Dedifferentiated amniotic fluid mesenchymal stem cell (primary cell): ENCODE measurements at regions not wholly inside any gene's neighbourhood (a gene's known extent, or its start where the extent isn't known, plus 50 kb on each side); places are given as distances from the start of the nearest gene placed in this dataset.

Experiments
- DNase-seq: peaks from one replicate; pipeline ENCODE4 v3.0.0-alpha.2; 2016; ENCODE audit errors: extremely low spot score

DNA sequence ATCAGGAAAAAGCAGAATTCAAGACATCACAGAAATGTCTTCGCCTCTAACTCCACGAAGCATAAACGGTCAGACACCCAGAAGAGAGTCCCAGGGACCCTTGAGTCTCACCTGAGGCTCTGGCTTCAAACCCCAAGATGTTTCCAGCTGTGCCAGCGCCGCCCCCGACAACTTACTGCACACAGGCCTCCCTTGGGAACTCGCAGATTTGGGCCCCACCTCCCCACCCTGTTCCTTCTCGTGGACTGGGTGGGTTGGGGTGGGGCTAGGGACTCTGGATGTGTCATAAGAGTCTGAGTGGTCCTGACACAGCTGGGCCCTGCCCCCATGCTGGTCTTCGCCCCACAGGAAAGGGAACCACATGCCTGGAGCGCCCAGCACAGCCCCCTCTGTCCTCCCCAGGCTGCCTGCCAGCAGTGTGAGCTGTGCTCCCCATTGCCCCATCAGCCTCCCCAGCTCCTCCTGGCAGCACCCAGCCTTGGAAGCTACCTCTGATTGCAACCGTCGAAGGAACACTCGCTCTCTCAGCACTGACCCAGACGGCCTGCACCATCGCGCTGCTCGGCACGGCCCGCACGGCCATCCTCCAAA is 147.5 kb downstream of the CRYBB2 start:
- no peak for DNase-seq

DNA sequence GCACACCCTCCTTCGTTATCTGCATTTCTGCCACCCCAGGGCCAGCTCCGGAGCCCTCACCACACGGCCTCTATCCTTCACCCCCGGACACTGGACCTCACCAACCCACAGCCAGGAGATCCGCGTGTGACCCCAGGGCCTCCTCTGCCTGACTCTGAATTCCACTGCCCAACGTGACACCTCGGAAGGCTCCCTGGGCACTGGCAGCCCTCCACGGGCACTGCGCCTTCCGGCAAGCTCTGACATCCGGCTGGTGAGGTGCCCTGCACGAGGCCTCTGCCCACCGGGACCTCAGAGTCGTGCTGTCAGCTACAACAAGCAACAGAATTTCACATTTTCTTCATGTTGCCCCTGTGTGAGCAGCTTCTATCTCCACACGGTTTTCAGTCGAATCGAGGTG is 148.3 kb downstream of the CRYBB2 start:
- no peak for DNase-seq

DNA sequence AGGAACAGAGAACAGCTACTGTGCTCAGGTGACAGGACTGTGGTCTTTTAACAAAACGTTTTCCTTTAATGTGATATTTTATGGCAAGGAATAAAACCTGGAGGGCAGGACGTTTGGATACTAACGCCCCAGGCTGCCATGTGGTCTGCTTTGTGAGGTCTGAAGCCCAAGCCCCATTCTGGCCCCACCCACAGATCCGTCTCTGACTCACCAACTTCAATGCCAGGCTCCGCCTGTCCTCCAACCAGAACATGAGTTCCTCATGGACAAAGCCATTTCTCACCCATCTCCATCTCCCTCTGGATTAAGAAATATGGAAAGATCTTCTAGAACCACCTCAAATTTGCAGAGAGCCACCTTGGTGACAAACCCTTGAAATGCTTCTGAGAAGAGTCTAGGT is 148.8 kb downstream of the CRYBB2 start:
- DNase-seq = peak; percentile 33

DNA sequence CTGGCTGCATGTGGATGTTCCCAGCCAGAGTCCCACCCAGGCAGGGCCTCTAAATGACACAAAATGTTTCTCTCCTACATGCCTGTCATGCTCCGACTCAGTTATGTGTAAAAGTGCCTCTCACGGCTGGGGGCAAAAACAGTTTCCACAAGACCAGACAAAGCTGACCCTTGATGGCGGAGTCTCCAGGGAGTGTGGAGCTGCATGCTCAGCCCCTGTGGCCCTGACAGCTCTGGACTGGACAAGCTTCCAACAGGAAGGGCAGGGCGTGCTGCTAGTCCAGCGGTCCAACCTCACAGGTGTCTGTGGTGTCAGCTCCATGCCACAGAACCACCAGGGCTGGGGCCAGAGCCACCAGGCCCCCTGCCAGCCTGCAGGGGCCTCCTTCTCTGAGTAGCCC is 149.6 kb downstream of the CRYBB2 start:
- DNase-seq = no peak

DNA sequence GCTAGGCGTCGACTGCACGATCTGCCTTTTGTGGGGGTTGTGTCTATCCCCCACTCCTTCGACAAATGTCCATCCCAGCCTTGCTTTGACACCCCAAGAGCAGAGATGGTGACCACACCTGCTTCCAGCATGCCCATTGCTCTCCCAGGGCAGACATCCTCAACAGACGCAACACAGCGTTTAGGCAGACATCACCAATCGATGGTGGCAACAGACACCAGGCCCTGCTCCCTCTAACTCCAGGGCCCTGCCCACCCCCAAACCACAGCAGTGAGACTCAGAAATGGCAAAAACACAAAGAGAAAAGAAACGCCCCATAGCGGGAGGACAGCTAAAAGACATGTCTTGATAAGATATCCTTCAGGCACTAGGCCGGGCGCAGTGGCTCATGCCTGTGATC is 150.9 kb downstream of the CRYBB2 start:
- DNase-seq = no peak

DNA sequence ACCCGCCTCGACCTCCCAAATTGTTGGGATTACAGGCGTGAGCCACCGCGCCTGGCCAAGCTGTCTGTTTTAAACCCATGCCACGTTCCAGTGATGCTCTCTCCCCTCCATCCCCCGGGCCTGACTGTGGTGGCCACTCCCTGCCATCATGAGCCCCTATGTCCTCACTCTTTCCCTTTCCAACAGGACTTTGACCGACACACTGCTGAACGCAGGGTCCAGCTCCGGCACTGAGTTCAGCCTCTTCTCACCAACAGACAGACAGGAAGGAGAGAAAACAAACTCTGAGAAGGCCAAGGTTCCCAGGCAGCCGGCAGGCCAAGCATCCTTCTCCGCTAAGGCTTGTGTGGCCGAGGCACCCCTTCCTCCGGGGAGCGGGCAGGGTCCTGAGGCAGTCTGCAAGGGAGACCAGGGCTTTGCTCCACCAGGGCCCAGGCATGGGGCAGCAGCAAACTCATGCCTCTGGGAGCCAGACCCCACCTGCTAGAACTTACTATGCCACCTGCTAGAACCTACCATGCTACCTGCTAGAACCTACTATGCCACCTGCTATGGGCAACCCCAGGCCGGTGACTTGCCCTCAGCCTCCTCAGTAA is 152.7 kb downstream of the CRYBB2 start:
- no peak for DNase-seq

DNA sequence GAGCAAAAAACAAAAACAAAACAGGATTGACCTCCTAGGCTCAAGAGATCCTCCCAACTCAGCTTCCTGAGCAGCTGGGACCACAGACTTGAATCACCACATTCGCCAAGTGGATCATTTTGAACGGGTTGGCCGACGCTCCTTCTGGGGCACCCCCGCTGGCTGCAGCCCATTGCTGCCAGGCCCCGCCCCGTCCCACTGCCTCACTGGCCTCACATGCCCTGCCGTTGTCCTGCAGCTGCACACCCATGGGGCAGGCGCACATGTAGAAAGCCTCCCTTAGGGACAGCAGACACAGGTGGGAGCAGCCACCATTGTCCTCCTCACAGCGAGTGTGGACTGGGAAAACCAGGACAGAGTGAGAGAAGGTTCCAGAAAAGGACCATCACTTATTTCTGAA is 154.5 kb downstream of the CRYBB2 start:
- DNase-seq = no peak

DNA sequence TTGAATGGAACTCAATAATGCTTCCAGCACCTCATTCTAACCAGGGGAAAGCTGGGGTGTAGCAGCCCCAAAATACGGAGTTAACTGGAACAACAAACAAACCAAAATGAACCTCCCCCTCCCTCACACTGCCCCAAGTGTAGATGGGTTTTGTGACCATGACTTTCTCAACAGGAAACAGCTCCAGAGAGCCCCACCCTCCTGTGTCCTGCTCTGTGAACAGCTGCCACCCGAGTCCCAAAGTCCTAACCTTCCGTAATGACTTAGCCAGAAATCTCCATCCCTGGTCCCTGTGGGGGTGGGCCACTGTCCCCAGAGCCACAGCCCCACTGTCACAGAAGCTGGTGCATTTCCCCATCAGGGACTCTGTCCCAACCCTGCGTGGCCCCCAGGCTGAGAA is 155.4 kb downstream of the CRYBB2 start:
- no peak for DNase-seq

DNA sequence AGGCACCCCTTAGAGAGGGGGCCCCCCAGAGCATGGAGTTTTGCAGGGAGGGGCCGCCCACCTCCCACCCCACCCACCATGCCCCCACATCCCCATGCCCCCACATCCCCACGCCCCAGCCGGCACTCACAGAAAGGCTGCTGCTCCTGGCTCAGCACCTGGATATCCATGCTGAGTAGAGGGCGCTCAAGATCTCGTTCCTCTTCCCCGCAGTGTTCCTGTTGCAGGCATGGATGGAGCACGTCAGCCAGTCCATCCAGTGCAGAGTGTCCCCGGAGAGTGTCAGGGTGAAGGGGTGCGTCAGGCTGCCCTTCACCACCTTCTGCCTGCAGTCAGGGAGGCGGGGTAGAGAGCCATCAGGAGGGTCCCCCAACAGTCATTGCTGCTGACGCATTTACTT is 156.2 kb downstream of the CRYBB2 start:
- no peak for DNase-seq

DNA sequence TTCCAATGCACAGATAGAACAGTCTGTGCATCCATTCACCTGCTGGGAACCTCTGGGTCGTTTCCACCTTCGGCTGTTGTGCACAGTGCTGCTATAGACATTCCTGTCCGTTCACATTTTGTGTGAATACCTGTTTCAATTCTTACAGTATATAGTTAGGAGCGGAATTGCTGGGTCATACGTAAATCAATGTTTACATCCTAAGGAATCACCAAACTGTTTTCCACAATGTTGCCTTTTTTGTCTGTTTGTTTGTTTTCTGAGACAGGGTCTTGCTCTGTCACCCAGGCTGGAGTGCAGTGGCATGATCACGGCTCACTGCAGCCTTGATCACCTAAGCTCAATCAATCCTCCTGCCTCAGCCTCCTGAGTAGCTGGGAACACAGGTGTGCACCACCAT is 158.3 kb downstream of the CRYBB2 start:
- no peak for DNase-seq

DNA sequence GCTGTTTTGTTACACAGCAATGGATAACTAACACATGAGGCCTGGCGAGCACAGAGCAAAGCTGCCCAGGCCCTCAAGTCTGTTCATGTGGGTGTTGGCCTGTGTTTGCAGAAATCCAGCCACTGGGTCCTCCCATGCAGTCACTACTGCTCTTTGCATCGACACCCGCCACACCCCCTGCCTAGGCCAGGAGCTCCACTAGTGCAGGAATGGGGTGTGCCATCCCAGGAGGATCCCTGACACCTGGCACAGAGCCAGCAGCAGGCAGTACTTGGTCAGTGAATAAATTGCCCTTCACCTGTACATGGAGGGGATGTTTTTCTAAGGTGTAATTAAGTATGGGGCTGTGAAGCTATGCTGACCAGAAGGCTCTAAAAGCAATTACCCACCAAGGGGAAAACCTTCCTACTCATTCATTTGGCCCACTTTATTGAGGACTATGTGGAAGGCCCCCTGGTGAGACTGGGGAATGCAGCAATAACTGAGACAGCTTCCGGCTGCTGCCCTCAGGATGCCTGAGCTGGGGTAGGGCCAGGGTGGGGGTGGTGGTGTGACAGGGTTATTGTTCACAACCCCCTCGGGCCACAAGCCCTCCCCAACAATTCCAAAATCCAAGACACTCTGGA is 160.8 kb downstream of the CRYBB2 start:
- no peak for DNase-seq

DNA sequence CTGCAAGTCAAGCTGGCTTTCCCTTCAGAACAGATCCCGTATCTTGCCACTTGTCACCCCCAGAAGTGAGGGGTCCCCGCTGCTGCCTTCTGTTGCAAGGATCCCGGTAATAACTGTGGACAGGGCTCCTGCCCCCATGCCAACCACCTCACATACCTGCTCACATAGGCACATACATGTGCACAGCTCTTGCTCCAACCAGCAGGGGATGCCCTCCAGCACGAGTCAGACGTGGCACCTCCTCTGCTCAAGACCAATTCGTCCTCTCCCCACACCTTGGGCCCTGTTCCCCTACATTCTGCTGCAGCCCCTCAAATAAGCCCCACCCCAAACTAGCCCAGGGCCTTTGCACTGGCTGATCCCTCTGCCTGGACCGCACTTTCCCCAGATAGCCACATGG is 163.3 kb downstream of the CRYBB2 start:
- DNase-seq = no peak

DNA sequence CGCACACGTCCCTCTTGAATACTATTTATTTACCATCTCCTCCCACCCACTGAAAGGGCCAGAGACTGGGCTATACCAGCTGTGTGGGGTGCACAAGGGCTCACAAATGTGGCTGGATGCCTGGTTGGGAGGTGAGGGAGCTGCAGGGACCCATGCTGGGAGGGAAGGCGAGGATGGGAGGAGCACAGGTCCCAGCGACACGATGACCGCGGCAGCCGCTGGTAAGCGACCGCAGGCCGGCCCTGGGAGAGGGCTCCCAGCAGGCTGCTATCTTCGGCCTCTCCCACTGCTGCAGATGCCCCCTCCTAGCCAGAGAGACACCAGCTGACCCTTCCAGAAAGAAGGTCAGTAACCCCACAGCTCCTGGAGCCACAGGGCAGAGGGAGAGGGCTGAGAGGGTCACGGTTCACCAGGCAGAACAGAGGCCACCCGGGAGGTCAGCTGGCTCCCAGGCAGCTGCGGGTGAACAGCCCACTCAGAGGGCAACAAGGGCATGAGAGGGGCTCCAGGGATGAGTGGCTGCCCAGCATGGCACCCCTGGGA is 163.9 kb downstream of the CRYBB2 start:
- no peak for DNase-seq

DNA sequence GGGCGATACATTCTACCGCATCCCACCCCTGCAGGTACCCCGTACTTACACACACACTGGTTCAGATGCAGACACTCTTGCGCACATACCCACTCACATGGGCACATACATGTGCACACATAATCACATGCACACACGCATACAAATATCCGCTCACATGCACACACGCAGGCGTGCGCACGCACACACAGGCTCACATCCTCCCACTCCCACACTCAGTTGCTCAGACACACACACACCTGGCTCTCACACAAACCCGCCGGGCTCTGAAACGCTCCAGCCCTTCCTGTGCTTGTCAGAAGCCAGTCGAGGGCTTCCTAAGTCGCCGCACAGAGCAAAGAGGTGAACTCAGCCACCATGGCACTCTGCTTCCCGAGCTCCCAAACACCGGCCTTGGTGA is 164.5 kb downstream of the CRYBB2 start:
- DNase-seq = no peak

DNA sequence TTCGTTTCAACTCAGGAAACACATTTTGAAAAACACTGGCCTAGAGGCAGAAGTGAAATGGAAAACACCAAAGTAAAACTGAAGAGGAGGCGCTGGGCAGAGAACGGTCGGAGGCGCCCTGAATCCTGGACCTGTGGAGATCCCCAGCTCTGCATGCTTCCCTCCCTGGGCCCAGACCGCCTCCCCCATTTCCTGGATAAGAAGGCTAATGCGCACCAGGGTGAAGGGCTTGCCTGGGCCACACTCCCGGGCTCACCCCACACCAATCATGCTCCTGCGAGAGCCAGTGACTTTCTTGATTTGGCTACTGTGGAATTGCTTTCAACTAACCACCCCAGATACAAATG is 167.1 kb downstream of the CRYBB2 start:
- DNase-seq = no peak

DNA sequence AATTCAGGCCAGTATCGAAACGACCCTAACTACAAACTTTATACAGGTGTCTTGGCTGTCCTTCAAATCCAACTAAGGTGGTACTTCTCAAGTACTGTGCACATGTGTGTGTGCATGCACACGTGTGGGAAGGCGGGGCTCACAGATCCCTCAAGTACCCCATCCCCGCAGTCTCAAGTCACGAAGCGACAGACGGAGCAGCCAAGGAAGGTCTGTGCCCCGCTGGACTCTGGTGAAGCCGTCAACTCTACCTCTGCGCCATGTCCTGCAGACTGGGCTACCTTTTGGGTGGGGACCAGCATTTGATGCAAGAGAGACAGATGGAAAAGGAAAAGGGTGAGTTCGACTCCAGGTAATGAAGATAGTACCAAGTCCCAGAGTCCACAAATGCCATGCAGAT is 169.0 kb downstream of the CRYBB2 start:
- no peak for DNase-seq

DNA sequence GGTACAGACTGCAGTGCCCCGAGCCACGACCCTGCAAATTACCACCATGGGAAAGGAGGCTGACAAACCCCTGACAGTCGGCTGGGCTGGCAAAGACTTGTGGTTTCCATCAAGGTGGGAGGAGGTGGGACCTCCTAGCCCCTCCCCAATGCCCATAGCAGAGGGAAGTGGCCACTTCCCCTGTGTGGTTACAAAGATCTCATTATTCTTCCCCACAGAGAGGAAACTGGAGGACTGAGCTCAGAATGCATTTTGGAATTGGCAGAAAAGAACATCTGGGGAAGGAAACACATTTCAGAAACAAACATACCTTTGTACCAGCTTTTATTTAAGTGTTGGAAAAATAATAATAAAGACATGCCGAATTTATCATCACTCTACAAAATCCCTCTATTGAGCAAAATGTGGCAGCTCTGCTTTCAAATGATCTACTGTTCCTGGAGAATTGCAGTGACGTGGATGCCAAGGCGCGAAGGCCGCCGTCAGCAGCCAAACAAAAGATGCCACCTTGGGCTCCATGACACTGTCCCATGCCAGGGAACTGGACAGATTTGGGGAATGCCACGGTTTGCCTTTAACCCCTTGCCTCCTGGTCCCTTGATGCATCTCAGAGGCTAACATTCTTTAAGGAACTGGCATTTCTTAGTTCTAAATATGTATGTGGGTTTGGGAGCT is 169.6 kb downstream of the CRYBB2 start:
- no peak for DNase-seq

DNA sequence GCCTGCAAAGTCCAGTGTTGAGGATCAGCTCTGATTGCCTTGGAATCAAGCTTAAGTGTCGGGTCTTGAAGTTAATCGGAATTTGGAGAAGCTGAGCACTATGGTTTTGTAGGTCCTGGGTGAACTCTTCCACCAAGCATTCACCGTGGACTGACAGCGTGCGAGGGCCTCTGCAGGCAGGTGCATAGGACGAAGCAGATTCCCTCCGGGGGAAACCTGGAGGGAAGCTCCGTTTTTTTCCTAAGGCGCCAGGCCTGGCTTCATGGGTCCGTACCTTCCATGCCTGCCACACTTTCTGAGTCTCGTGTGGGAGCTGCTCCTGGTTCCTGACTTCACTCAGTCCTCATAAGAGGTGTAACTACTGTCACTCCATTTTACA is 170.1 kb downstream of the CRYBB2 start:
- no peak for DNase-seq

DNA sequence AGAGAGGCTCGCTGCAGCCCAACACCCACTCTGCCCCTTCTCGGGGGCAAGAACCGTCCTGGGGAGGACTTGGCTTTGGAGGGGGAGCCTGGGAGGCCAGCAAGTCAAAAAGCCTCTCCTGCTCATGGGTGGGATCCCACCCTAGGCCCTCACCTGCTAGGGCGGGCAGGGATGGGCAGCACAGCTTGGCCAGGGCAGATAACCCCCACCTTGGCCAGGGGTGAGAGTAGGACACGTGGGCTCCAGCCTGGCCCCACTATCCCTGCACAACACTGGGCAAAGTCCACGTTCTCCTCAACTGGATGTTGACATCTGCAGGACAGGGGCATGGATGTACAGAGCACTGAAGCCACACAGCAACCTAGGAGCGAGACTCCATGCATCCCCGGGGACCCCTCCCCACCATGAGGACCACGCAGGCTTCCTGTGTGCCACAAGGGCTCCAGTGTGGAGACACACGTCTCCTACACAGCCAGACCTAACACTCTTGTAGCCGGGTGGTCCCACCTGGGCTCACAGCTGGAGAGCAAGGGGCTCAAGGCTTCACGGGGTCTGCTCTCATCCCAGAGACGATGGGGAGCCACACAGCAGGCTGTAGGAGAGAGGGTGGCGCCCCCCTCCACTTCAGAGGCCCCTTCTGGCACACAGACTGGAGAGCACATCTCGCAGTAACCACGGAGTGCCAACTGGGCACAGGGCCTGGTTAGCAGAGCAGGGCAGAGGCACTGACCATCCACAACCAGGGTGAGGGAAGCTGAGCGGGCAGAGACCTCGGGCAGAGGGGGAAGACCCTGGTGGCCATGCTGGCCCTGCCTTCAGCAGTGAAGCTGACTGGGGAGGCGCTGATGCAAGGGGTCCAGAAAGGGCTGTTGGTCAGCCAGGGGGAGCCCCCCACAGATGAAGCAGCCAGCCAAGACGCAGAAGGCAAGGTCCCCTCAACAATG is 171.1 kb downstream of the CRYBB2 start:
- DNase-seq = no peak

DNA sequence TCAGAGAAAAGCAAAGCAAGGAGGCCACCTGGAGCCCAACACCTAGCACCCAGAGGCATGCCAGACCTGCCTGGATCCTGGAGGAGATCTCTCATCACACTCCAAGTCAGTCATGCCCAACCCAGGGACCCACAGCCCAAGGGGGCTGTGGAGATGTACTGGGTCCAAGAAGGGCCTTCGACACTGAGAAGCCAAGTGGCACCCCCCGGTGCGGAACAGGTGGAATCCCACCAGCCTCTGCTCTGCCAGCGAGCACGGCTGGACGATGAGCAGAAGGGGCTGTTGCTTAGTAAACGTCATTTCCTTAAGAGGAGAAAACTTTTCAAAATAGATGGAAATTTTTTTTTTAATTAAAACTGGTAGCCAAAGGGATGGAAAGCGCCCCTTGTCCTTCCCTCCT is 171.9 kb upstream of the GRK3 start:
- no peak for DNase-seq

DNA sequence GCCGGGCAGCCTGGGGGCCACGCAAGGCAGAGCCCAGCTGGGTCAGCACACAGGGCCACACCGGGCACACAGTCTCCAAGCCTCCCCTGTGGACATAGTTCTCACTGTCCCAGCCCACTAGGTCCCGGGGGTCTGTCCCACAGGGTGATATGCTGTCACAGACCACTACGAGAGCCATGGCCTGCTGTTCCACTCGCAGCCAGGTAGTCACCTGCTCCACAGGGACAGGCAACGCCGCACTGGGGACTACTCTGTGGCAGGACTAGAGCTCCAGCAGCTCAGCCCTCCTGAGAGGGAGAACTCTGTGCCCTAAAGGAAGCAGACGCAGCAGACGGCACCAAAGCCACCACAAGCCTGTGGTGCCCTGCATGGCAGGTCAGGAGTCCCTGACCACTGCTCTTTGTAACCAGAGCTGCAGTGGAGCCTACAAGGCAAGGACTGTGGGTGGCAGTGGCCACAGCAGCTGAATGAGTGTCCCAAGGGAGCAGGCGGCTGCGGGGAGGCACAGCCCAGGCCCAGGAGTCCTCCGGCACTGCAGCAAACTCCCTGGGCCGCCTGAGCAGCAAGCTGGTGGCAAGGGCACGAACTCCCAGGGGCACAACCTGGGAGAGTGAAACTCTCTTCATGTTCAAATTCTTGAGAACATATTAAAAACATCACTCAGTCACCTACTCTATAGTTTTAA is 171.2 kb upstream of the GRK3 start:
- no peak for DNase-seq
